B cell (primary cell): ENCODE measurements at regions not wholly inside any gene's neighbourhood (a gene's known extent, or its start where the extent isn't known, plus 50 kb on each side); places are given as distances from the start of the nearest gene placed in this dataset. TPM values are rescaled to one million over a fixed set of nuclear protein-coding genes. Genes with fewer than 3 reads are reported as not detected.

Experiments
- ATAC-seq: fragments of 200-7000 bp; cut with Tn5 transposase; one replicate; pipeline ENCODE4 v1.10.0; 2021; ENCODE audit warnings: low read depth, mild to moderate bottlenecking, moderate number of reproducible peaks, moderate library complexity
- CTCF ChIA-PET: fragments of 350-600 bp; sonication (Branson Sonifier 250); formaldehyde crosslinking; loops from one replicate; lab custom pipeline; 2021; ENCODE audit warnings: antibody characterized with exemption, inconsistent platforms; lab: Charles Lee
- POLR2A ChIA-PET: fragments of 350-600 bp; sonication (Branson Sonifier 250); formaldehyde crosslinking; loops from one replicate; lab custom pipeline; 2021; ENCODE audit warnings: antibody characterized with exemption; lab: Charles Lee
- DNase-seq: peaks from one replicate; pipeline ENCODE4 v3.0.0; 2013
- H2AFZ ChIP-seq: 2 replicates; pipeline ENCODE4 v1.6.1; 2012; ENCODE audit warnings: mild to moderate bottlenecking, low read depth, low read length; ENCODE audit not compliant: insufficient read depth, poor library complexity, severe bottlenecking
- H3K27ac ChIP-seq, 2 donors: 1 replicate in 1 of 2; 2 replicates in 1 of 2; pipeline ENCODE4 v1.5.1; 2012 to 2013; ENCODE audit warnings: low read length in 2 of 2, mild to moderate bottlenecking in 2 of 2, moderate library complexity in 1 of 2
- H3K27me3 ChIP-seq, 4 experiments: fragments of 200-600 bp in 1 of 4; sonication (generic) in 1 of 4; replicated peaks in 1 of 4; 1 replicate in 2 of 4; 2 replicates in 2 of 4; pipeline versions ENCODE4 v1.6.1 to v1.7.0; 2013 to 2016; ENCODE audit warnings: low read length in 3 of 4, mild to moderate bottlenecking in 2 of 4, mixed read lengths in 1 of 4, moderate library complexity in 1 of 4; ENCODE audit not compliant: insufficient read depth in 4 of 4, control insufficient read depth in 3 of 4; ENCODE audit errors: control extremely low read depth in 1 of 4
- H3K36me3 ChIP-seq, 2 experiments: replicated peaks in 1 of 2; 1 replicate in 1 of 2; 2 replicates in 1 of 2; pipeline versions ENCODE4 v1.6.1 to v1.7.1; 2013; ENCODE audit warnings: low read length in 1 of 2; ENCODE audit not compliant: insufficient read depth in 2 of 2, control insufficient read depth in 1 of 2; ENCODE audit errors: control extremely low read depth in 1 of 2, extremely low read depth in 1 of 2
- H3K4me1 ChIP-seq, 2 donors: fragments of 200-600 bp in 1 of 2; sonication (generic) in 1 of 2; 1 replicate in 1 of 2; 2 replicates in 1 of 2; pipeline versions ENCODE4 v1.5.1 to v1.6.1; 2013 to 2017; ENCODE audit warnings: low read length in 2 of 2; ENCODE audit not compliant: control insufficient read depth in 2 of 2, insufficient read depth in 2 of 2
- H3K4me2 ChIP-seq: replicated peaks from 2 replicates; pipeline ENCODE3; 2012; ENCODE audit warnings: mild to moderate bottlenecking, low read depth, low read length; ENCODE audit not compliant: poor library complexity, severe bottlenecking
- H3K4me3 ChIP-seq, 5 experiments: fragments of 200-600 bp in 1 of 5; sonication (generic) in 1 of 5; 1 replicate in 3 of 5; 2 replicates in 2 of 5; pipeline versions ENCODE4 v1.5.1 to v1.7.0; 2011 to 2016; ENCODE audit warnings: low read length in 4 of 5, mild to moderate bottlenecking in 4 of 5, low read depth in 2 of 5, control low read depth in 1 of 5, moderate library complexity in 1 of 5; ENCODE audit not compliant: insufficient read depth in 1 of 5; ENCODE audit errors: control extremely low read depth in 1 of 5, extremely low read depth in 1 of 5
- H3K79me2 ChIP-seq: fragments of 200-600 bp; sonication (generic); one replicate; pipeline ENCODE4 v1.6.0; 2016; ENCODE audit warnings: low read length; ENCODE audit not compliant: control insufficient read depth, insufficient read depth
- H3K9ac ChIP-seq: fragments of 200-600 bp; sonication (generic); 2 replicates; pipeline ENCODE4 v1.6.1; 2017; ENCODE audit warnings: mild to moderate bottlenecking, low read length, moderate library complexity
- H3K9me3 ChIP-seq, 3 donors: one replicate each; pipeline versions ENCODE4 v1.6.1 to v1.7.1; 2013; ENCODE audit warnings: low read length in 2 of 3; ENCODE audit not compliant: control insufficient read depth in 2 of 3, insufficient read depth in 1 of 3; ENCODE audit errors: control extremely low read depth in 1 of 3
- H4K20me1 ChIP-seq: 2 replicates; pipeline ENCODE4 v1.6.0; 2012; ENCODE audit warnings: mild to moderate bottlenecking, low read length; ENCODE audit not compliant: insufficient read depth, control insufficient read depth, poor library complexity, severe bottlenecking
- H3K27ac Mint-ChIP-seq: one replicate; pipeline ENCODE4 v1.8.0; 2021; ENCODE audit warnings: mixed read lengths
- H3K27me3 Mint-ChIP-seq: one replicate; pipeline ENCODE4 v1.8.0; 2021; ENCODE audit warnings: mixed read lengths
- H3K4me1 Mint-ChIP-seq: one replicate; pipeline ENCODE4 v1.8.0; 2021; ENCODE audit warnings: mixed read lengths
- H3K4me3 Mint-ChIP-seq: one replicate; pipeline ENCODE4 v1.8.0; 2021; ENCODE audit warnings: mixed read lengths
- H3K9me3 Mint-ChIP-seq: one replicate; pipeline ENCODE4 v1.8.0; 2022; ENCODE audit warnings: mixed read lengths; ENCODE audit not compliant: insufficient read depth
- EZH2 ChIP-seq: IDR thresholded peaks from 2 replicates; pipeline ENCODE4 v1.6.1; 2012; ENCODE audit warnings: borderline replicate concordance, low read depth, mild to moderate bottlenecking, moderate library complexity, low read length; ENCODE audit not compliant: insufficient read depth, poor library complexity, severe bottlenecking
- WGBS: methylation state at CpG from one replicate; pipeline ENCODE4 v1.1.5; 2013; ENCODE audit warnings: missing lambda C conversion rate; ENCODE audit not compliant: insufficient coverage; 5-methylcytosine and 5-hydroxymethylcytosine counted together
- intact Hi-C: fragments of 100-400 bp; cut with micrococcal nuclease; formaldehyde crosslinking; loops from one replicate; pipeline ENCODE4 v1.10.0; 2022
- small RNA-seq: library from RNA; depleted of rRNA; stranded (forward); fragments of <200 nt; gene quantifications from one replicate; pipeline ENCODE3, GENCODE V24; 2012; ENCODE audit warnings: low replicate concordance, low read depth; ENCODE audit not compliant: insufficient read length
- TF ChIP-seq, protein P1 (sequence below): fragments of 200-600 bp; IDR thresholded peaks from one replicate; pipeline ENCODE4 v1.8.0; 2022; ENCODE audit warnings: antibody characterized with exemption, mild to moderate bottlenecking

DNA sequence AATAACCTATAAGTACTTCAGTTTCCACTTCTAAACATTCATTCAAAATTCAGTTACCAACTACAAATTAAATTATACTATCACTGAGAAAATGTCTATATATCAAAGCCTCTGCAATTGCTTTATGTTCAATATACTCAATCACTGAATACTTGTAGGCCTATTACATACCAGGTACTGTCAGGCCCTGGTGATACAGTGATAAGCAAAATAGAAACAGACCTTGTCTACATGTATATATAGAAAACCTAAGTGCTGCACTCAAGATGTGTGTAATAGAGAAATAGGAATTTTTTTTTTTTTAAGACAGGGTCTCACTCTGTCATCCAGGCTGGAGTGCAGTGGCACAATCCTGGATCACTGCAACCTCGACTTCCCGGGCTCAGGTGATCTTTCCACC is 53.7 kb upstream of the PHF14 start:
- Histone ChIP-seq H3K4me2 (no peak overlapping the region), H2AFZ (no peak overlapping the region), H3K27me3 (no peaks in the 10 kb centered on the region), H3K9me3 (no peaks in the 10 kb centered on the region), H3K36me3 (no peaks in the 10 kb centered on the region), H4K20me1 (no peaks in the 10 kb centered on the region), H3K27ac (no peak overlapping the region), H3K4me3 (no peak overlapping the region), H3K79me2 (no peaks in the 10 kb centered on the region), H3K4me1 (no peaks in the 10 kb centered on the region), H3K9ac (no peak overlapping the region)
- ATAC-seq (no peak), DNase-seq (no peak)
- no peak for TF ChIP-seq EZH2
- TF ChIP-seq, protein P1, sequence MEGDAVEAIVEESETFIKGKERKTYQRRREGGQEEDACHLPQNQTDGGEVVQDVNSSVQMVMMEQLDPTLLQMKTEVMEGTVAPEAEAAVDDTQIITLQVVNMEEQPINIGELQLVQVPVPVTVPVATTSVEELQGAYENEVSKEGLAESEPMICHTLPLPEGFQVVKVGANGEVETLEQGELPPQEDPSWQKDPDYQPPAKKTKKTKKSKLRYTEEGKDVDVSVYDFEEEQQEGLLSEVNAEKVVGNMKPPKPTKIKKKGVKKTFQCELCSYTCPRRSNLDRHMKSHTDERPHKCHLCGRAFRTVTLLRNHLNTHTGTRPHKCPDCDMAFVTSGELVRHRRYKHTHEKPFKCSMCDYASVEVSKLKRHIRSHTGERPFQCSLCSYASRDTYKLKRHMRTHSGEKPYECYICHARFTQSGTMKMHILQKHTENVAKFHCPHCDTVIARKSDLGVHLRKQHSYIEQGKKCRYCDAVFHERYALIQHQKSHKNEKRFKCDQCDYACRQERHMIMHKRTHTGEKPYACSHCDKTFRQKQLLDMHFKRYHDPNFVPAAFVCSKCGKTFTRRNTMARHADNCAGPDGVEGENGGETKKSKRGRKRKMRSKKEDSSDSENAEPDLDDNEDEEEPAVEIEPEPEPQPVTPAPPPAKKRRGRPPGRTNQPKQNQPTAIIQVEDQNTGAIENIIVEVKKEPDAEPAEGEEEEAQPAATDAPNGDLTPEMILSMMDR: no peak
- Mint-ChIP-seq H3K4me1 (no peaks in the 10 kb centered on the region), H3K9me3 (no peaks in the 10 kb centered on the region), H3K27me3 (peaks cover 6% of the 10 kb centered on the region), H3K4me3 (no peak overlapping the region), H3K27ac (no peak overlapping the region)
- POLR2A ChIA-PET: no interaction called here
- intact Hi-C loops: no loop called here
- CTCF ChIA-PET: interaction anchor here (0.7 kb wide), 1 partner anchor 15 kb away, joined by 3 read pairs; no protein-coding TSS in a partner anchor
- no CpG with 5 or more reads among the region's 2 CpGs for WGBS

Small RNA genes in the stretch of these regions (small RNA-seq; reads per million reads assigned to genes)
- gene AC004852.1 (not detected), gene AC009945.1 (not detected), gene RF00012 (not detected), gene RF00019 (not detected)
